ENCODE measurements at regions not wholly inside any gene's neighbourhood (a gene's known extent, or its start where the extent isn't known, plus 50 kb on each side); places are given as distances from the start of the nearest gene placed in this dataset.

- TF ChIP-seq, protein P1, sequence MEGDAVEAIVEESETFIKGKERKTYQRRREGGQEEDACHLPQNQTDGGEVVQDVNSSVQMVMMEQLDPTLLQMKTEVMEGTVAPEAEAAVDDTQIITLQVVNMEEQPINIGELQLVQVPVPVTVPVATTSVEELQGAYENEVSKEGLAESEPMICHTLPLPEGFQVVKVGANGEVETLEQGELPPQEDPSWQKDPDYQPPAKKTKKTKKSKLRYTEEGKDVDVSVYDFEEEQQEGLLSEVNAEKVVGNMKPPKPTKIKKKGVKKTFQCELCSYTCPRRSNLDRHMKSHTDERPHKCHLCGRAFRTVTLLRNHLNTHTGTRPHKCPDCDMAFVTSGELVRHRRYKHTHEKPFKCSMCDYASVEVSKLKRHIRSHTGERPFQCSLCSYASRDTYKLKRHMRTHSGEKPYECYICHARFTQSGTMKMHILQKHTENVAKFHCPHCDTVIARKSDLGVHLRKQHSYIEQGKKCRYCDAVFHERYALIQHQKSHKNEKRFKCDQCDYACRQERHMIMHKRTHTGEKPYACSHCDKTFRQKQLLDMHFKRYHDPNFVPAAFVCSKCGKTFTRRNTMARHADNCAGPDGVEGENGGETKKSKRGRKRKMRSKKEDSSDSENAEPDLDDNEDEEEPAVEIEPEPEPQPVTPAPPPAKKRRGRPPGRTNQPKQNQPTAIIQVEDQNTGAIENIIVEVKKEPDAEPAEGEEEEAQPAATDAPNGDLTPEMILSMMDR (IDR thresholded peaks at IDR 0.05; ENCODE audit: extremely low read depth, missing control alignments), result no peak
- DNase-seq (ENCODE audit: low spot score), result no peak
These were observed 512.2 kb upstream of the TCF4 start for GRCh38 chr18:56100090-56100722.

DNA sequence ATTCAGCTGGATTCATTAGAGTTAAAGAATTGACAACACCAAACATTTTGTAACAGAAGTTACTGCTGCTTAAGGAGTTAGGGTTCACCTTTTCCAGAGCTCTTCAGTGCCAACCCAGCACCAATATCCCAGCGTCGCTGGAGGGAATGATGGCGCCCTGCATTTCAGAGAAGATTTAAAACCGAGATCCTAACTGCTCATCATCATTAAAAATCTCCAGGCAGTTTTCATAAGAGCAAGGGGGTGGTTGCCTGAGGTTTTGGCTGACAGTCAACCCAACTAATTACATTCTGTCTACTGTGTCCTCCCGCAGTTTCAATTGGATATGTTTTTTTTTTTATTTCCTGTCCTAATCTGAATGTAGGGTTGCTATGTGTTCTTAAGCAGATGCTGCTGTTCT is 509.6 kb upstream of the TCF4 start:
- no peak for DNase-seq (ENCODE audit: low spot score)
- TF ChIP-seq, protein P1 (IDR thresholded peaks at IDR 0.05; ENCODE audit: extremely low read depth, missing control alignments), result no peak

DNA sequence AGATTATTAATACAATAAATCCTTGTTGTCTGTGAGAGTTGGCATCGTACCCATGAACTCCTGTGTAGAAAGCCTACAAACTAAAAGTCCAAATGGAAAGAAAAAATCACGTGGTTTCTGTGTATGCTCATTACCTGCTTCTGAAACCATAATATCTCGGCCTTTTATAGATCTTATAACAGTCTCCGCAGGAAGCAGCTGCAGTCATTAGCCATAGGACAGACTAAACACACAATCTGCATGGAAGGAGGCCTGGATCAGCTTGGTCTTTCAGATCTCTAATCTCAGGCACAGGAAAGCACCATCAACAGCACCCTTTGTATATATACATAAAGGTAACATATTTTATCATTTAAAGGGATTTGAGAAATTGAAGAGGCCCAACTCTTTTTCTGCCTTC is 508.9 kb upstream of the TCF4 start:
- no peak for DNase-seq (ENCODE audit: low spot score)
- TF ChIP-seq, protein P1 (IDR thresholded peaks at IDR 0.05; ENCODE audit: extremely low read depth, missing control alignments), result no peak

DNA sequence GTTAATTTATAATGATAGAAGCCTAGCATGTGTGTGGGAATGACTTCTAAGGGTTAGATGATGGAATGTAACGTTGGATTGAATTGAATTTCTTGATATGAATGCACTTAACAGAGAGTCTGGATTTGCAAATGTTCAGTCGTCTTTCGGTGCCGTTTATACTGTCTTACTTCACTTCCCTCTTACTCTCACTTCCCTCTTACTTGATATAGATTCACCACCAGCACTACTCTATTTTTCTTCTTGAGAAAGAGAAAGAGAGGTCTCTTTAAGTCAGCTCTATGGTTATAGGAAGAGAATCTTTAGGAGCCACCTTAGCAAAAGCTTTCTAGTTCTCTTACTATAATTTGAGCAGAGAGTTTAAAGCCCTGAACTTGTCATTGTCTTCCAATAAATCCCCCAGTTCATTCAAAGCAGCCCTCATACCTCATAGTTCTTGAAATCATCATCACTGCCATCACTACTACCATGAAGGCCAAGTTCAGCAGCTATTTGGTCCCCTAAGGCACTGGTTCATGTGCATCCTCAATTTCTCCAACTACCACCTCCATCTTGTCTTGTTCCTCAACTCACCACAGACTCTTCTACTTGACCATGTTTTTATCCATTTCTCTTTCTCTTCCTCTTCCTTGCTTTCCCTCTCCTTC is 501.7 kb upstream of the TCF4 start:
- TF ChIP-seq, protein P1 (IDR thresholded peaks at IDR 0.05; ENCODE audit: extremely low read depth, missing control alignments), result no peak
- no peak for DNase-seq (ENCODE audit: low spot score)

DNA sequence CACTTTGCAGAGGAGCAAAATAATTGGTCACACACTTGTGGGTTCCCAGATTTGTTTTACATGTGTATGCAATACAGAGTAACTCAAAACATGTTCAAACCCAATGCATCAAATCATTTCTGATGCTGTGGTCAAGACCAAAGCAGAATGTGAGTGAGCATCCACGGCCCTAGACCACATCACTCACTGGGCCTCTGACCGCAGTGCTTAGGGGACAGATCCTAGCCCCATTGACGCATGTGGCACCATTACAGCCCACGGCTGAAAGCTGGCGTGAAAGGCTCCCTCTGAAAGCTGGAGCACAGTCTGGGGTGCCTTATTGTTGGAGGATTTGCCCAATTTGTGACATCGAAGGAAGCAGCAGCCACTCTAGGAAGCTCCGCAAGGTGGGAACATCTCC is 498.8 kb upstream of the TCF4 start:
- TF ChIP-seq, protein P1 (IDR thresholded peaks at IDR 0.05; ENCODE audit: extremely low read depth, missing control alignments), result no peak
- DNase-seq (ENCODE audit: low spot score), result no peak

DNA sequence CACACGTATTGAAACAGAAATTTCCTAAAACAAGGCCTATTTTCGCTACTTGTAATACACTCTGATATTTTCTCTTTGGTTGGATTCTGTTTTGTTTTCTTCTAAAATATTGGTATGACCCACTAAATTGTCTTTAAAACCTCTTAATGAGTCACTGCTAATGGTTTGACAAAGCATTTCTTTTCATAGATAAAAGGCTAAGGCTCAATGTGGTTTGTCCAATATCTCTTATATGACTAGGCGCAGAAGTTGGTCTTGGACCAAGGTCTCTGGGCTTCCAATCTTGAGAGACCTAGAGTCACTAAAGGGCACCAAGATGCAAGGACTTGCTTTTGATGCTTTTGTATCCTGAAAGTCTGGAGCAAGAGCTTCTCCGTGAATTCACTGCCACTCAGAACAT is 498.2 kb upstream of the TCF4 start:
- TF ChIP-seq, protein P1 (IDR thresholded peaks at IDR 0.05; ENCODE audit: extremely low read depth, missing control alignments), result no peak
- no peak for DNase-seq (ENCODE audit: low spot score)

DNA sequence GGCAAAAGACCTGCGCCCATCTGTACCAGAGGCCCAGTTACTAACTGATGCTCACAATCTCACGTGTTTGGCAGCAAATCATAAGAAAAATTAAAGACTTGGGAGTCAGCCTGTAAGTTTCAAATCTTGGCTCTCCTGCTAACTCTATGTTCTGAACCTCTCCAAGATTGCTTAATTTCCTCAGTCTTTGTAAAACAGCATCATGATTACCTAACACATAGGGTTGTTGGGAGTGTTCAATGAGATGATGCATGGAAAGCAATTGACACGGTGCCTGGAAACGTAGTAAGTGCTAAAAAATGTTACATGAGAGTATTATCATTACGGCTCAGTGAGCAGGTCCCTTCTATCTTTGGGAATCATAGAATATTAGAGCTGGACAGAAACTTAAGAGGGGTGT is 497.6 kb upstream of the TCF4 start:
- TF ChIP-seq, protein P1 (IDR thresholded peaks at IDR 0.05; ENCODE audit: extremely low read depth, missing control alignments), result no peak
- no peak for DNase-seq (ENCODE audit: low spot score)
